ENCODE measurements at regions not wholly inside any gene's neighbourhood (a gene's known extent, or its start where the extent isn't known, plus 50 kb on each side); places are given as distances from the start of the nearest gene placed in this dataset.

GRCh38 chr7:47190462-47190861 lies 391.4 kb downstream of the TNS3 start (continued):
- TF ChIP-seq REST (IDR thresholded peaks at IDR 0.05; ENCODE audit: unreplicated experiment) (no peak), EZH2 (IDR thresholded peaks at IDR 0.05; ENCODE audit: low read depth, unreplicated experiment) (no peak)

GRCh38 chr7:47188653-47189315 lies 393.1 kb downstream of the TNS3 start:
- Histone ChIP-seq H3K4me1 (ENCODE audit: insufficient read depth) (no peaks in the 10 kb centered on the region), H4K20me1 (replicated peaks; ENCODE audit: insufficient read depth) (no peaks in the 10 kb centered on the region), H3K4me2 (no peak overlapping the region), H2AFZ (no peak overlapping the region), H3K27ac (ENCODE audit: low read depth) (no peak overlapping the region), H3K79me2 (replicated peaks; ENCODE audit: insufficient read depth) (no peaks in the 10 kb centered on the region), H3K27me3 (ENCODE audit: insufficient read depth) (no peaks in the 10 kb centered on the region), H3K4me3 (no peak overlapping the region), H3K36me3 (ENCODE audit: insufficient read depth) (no peaks in the 10 kb centered on the region), H3K9me2 (ENCODE audit: insufficient read depth) (no peaks in the 10 kb centered on the region; the same call in 1 of the 2 replicates), H3F3A (replicated peaks; ENCODE audit: low read depth) (no peaks in the 10 kb centered on the region)
- Mint-ChIP-seq H3K4me1 (peaks cover 3% of the 10 kb centered on the region; the same call in 2 of the 3 replicates), H3K9me3 (no peaks in the 10 kb centered on the region; the same call in 1 of the 3 replicates), H3K27ac (no peak overlapping the region), H3K4me3 (no peak overlapping the region), H3K36me3 (ENCODE audit: low read depth) (no peaks in the 10 kb centered on the region), H3K27me3 (ENCODE audit: insufficient read depth, low read depth, poor library complexity) (peaks cover 3% of the 10 kb centered on the region)
- DNase-seq (ENCODE audit: low spot score) (no peak), ATAC-seq (no peak)
- TF ChIP-seq EZH2 (IDR thresholded peaks at IDR 0.05; ENCODE audit: low read depth, unreplicated experiment) (no peak), ZNF462 (CRISPR knock-in tag; IDR thresholded peaks at IDR 0.05) (no peak), NANOG (IDR thresholded peaks at IDR 0.05; ENCODE audit: borderline replicate concordance) (no peak), CTCF (conservative IDR thresholded peaks at IDR 0.05; ENCODE audit: low read depth in 2 of 2) (no peak), ETS1 (IDR thresholded peaks at IDR 0.05) (no peak), EZH2phosphoT487 (IDR thresholded peaks at IDR 0.05; ENCODE audit: unreplicated experiment) (no peak), ZNF331 (CRISPR knock-in tag; IDR thresholded peaks at IDR 0.05; ENCODE audit: low read depth) (no peak), JUNB (IDR thresholded peaks at IDR 0.05; ENCODE audit: unreplicated experiment) (no peak), STAT1 (IDR thresholded peaks at IDR 0.05; ENCODE audit: unreplicated experiment) (no peak), ZNF114 (CRISPR knock-in tag; IDR thresholded peaks at IDR 0.05) (no peak)
